ENCODE measurements at regions not wholly inside any gene's neighbourhood (a gene's known extent, or its start where the extent isn't known, plus 50 kb on each side); places are given as distances from the start of the nearest gene placed in this dataset.
"Not testable (repeated sequence)": the region's sequence is repeated elsewhere in the genome, so short reads cannot be mapped to it uniquely, and the experiment has no call there.

GRCh38 chr16:32915346-32915745 is 239.4 kb upstream of the TP53TG3 start:
- not testable (repeated sequence) for H3K4me3 ChIP-seq (ENCODE audit: low read length); H3K27ac ChIP-seq (ENCODE audit: low read length); H3K4me2 ChIP-seq (ENCODE audit: low read length); H3K36me3 ChIP-seq (replicated peaks; ENCODE audit: low read depth, low read length); H2AFZ ChIP-seq (ENCODE audit: low read depth, low read length); H3K9me3 ChIP-seq (ENCODE audit: insufficient read depth, low read length); H3K27me3 ChIP-seq (ENCODE audit: low read depth, low read length); H3K4me1 ChIP-seq (ENCODE audit: low read length); H4K20me1 ChIP-seq (ENCODE audit: insufficient read depth, low read length); H3K9ac ChIP-seq (ENCODE audit: low read length); H3K79me2 ChIP-seq (ENCODE audit: low read length)
- 0 out of 2 replicates have a peak, but pooled peaks have one; percentile 4 for TF ChIP-seq CTCF (IDR thresholded peaks at IDR 0.05; ENCODE audit: low read depth, low read length)

- not testable (repeated sequence) for H3K79me2 ChIP-seq (ENCODE audit: low read length); H3K36me3 ChIP-seq (replicated peaks; ENCODE audit: low read depth, low read length); H4K20me1 ChIP-seq (ENCODE audit: insufficient read depth, low read length); H3K4me2 ChIP-seq (ENCODE audit: low read length); H3K9me3 ChIP-seq (ENCODE audit: insufficient read depth, low read length); H3K4me1 ChIP-seq (ENCODE audit: low read length); H3K9ac ChIP-seq (ENCODE audit: low read length); H3K4me3 ChIP-seq (ENCODE audit: low read length); H3K27ac ChIP-seq (ENCODE audit: low read length); H3K27me3 ChIP-seq (ENCODE audit: low read depth, low read length); H2AFZ ChIP-seq (ENCODE audit: low read depth, low read length)
- peak; percentile 47 for TF ChIP-seq CTCF (IDR thresholded peaks at IDR 0.05; ENCODE audit: low read depth, low read length)
These were observed 221.8 kb upstream of the TP53TG3 start for GRCh38 chr16:32897782-32898181.

- not testable (repeated sequence) for H2AFZ ChIP-seq (ENCODE audit: low read depth, low read length); H3K79me2 ChIP-seq (ENCODE audit: low read length); H3K9ac ChIP-seq (ENCODE audit: low read length); H3K27me3 ChIP-seq (ENCODE audit: low read depth, low read length); H3K36me3 ChIP-seq (replicated peaks; ENCODE audit: low read depth, low read length); H3K4me2 ChIP-seq (ENCODE audit: low read length); H4K20me1 ChIP-seq (ENCODE audit: insufficient read depth, low read length); H3K4me3 ChIP-seq (ENCODE audit: low read length); H3K4me1 ChIP-seq (ENCODE audit: low read length); H3K27ac ChIP-seq (ENCODE audit: low read length); H3K9me3 ChIP-seq (ENCODE audit: insufficient read depth, low read length)
These were observed 209.4 kb upstream of the TP53TG3 start for GRCh38 chr16:32885392-32885791.

- not testable (repeated sequence) for H3K27ac ChIP-seq (ENCODE audit: low read length); H3K27me3 ChIP-seq (ENCODE audit: low read depth, low read length); H3K79me2 ChIP-seq (ENCODE audit: low read length); H2AFZ ChIP-seq (ENCODE audit: low read depth, low read length); H3K9me3 ChIP-seq (ENCODE audit: insufficient read depth, low read length); H3K4me3 ChIP-seq (ENCODE audit: low read length); H3K4me2 ChIP-seq (ENCODE audit: low read length); H3K4me1 ChIP-seq (ENCODE audit: low read length); H4K20me1 ChIP-seq (ENCODE audit: insufficient read depth, low read length); H3K36me3 ChIP-seq (replicated peaks; ENCODE audit: low read depth, low read length); H3K9ac ChIP-seq (ENCODE audit: low read length)
These were observed 208.6 kb upstream of the TP53TG3 start for GRCh38 chr16:32884556-32884955.

GRCh38 chr16:32882328-32882857 is 206.4 kb upstream of the TP53TG3 start:
- not testable (repeated sequence) for H3K36me3 ChIP-seq (replicated peaks; ENCODE audit: low read depth, low read length); H3K9ac ChIP-seq (ENCODE audit: low read length); H2AFZ ChIP-seq (ENCODE audit: low read depth, low read length); H3K27ac ChIP-seq (ENCODE audit: low read length); H3K79me2 ChIP-seq (ENCODE audit: low read length); H3K4me2 ChIP-seq (ENCODE audit: low read length); H3K4me3 ChIP-seq (ENCODE audit: low read length); H3K27me3 ChIP-seq (ENCODE audit: low read depth, low read length); H3K9me3 ChIP-seq (ENCODE audit: insufficient read depth, low read length); H4K20me1 ChIP-seq (ENCODE audit: insufficient read depth, low read length); H3K4me1 ChIP-seq (ENCODE audit: low read length)

- H3K79me2 ChIP-seq (ENCODE audit: low read length); H3K9me3 ChIP-seq (ENCODE audit: insufficient read depth, low read length); H3K4me1 ChIP-seq (ENCODE audit: low read length); H4K20me1 ChIP-seq (ENCODE audit: insufficient read depth, low read length); H3K9ac ChIP-seq (ENCODE audit: low read length); H3K27ac ChIP-seq (ENCODE audit: low read length); H3K36me3 ChIP-seq (replicated peaks; ENCODE audit: low read depth, low read length); H3K4me2 ChIP-seq (ENCODE audit: low read length); H3K27me3 ChIP-seq (ENCODE audit: low read depth, low read length); H3K4me3 ChIP-seq (ENCODE audit: low read length); H2AFZ ChIP-seq (ENCODE audit: low read depth, low read length): not testable (repeated sequence)
These were observed 205.7 kb upstream of the TP53TG3 start for GRCh38 chr16:32881631-32882030.

- H4K20me1 ChIP-seq (ENCODE audit: insufficient read depth, low read length): not testable (repeated sequence)
These were observed 204.0 kb upstream of the TP53TG3 start for GRCh38 chr16:32880009-32880408.

GRCh38 chr16:32876718-32877117 is 200.8 kb upstream of the TP53TG3 start:
- not testable (repeated sequence) for H3K9me3 ChIP-seq (ENCODE audit: insufficient read depth, low read length); H3K36me3 ChIP-seq (replicated peaks; ENCODE audit: low read depth, low read length); H3K9ac ChIP-seq (ENCODE audit: low read length); H3K79me2 ChIP-seq (ENCODE audit: low read length); H3K4me2 ChIP-seq (ENCODE audit: low read length); H3K27me3 ChIP-seq (ENCODE audit: low read depth, low read length); H3K4me3 ChIP-seq (ENCODE audit: low read length); H4K20me1 ChIP-seq (ENCODE audit: insufficient read depth, low read length); H3K4me1 ChIP-seq (ENCODE audit: low read length); H2AFZ ChIP-seq (ENCODE audit: low read depth, low read length); H3K27ac ChIP-seq (ENCODE audit: low read length)

More at GRCh38 chr16:32880009-32880408, 204.0 kb upstream of the TP53TG3 start:
- not testable (repeated sequence) for H3K79me2 ChIP-seq (ENCODE audit: low read length); H3K4me3 ChIP-seq (ENCODE audit: low read length); H3K9me3 ChIP-seq (ENCODE audit: insufficient read depth, low read length); H3K9ac ChIP-seq (ENCODE audit: low read length); H3K4me1 ChIP-seq (ENCODE audit: low read length); H3K4me2 ChIP-seq (ENCODE audit: low read length); H3K36me3 ChIP-seq (replicated peaks; ENCODE audit: low read depth, low read length); H2AFZ ChIP-seq (ENCODE audit: low read depth, low read length); H3K27ac ChIP-seq (ENCODE audit: low read length); H3K27me3 ChIP-seq (ENCODE audit: low read depth, low read length)

Data from OCI-LY3 (cell line).